Erythroblast (primary cell): ENCODE measurements at regions not wholly inside any gene's neighbourhood (a gene's known extent, or its start where the extent isn't known, plus 50 kb on each side); places are given as distances from the start of the nearest gene placed in this dataset.

Experiments
- GATA1 ChIP-seq: IDR thresholded peaks from 2 replicates; pipeline ENCODE4 v1.6.1; 2011; ENCODE audit warnings: low read depth, mild to moderate bottlenecking, control low read depth, low read length, moderate library complexity
- POLR2A ChIP-seq: IDR thresholded peaks from 2 replicates; pipeline ENCODE4 v1.6.1; 2011; ENCODE audit warnings: mild to moderate bottlenecking, low read length

DNA sequence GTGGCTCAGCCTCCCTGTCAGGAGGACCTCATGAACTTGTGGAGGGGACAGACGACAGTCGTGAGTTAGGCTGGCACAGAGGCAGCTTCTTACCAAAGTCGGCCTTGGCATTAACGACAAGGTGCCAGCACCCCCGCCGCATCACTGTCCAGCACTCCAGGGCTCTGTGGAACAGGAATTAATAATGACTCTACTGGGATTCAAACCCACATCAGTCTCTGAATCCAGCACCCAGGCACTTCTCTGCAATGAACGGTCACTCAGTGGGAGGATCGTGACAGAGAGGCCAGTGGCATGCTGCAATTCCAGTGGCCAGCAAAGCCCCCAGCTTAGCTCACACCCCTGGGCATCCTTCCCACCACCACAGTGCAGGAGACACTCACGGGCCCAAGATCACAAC lies 263.3 kb upstream of the ADAMTS16 start:
- no peak for TF ChIP-seq POLR2A
- no peak for TF ChIP-seq GATA1
